ENCODE measurements at regions not wholly inside any gene's neighbourhood (a gene's known extent, or its start where the extent isn't known, plus 50 kb on each side); places are given as distances from the start of the nearest gene placed in this dataset.

DNA sequence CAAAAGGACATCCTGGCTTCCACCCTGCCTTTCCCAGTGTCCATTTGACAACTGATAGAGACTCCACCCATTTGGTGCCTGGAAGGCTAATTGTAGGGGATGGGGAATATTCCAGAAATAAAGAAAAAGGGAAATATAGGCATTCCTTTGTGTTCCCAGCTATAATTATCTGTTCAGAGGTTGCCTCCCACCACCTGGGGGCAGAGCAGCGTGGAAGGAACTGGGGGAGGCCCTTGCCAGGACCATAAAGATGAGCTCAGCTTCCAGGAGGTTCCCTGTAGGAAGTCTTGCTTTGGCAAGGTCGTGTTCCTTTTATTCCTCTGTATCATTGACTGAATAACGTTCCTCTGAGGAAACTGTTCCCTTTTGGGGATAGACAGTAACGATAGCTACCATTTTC, 214.7 kb downstream of the TFAP2C start:
- DNase-seq, result no peak
- H3K36me3 Mint-ChIP-seq (ENCODE audit: low read depth), result no peaks in the 10 kb centered on the region
- H3K9me3 Mint-ChIP-seq, result no peaks in the 10 kb centered on the region
- TF ChIP-seq, protein P1, sequence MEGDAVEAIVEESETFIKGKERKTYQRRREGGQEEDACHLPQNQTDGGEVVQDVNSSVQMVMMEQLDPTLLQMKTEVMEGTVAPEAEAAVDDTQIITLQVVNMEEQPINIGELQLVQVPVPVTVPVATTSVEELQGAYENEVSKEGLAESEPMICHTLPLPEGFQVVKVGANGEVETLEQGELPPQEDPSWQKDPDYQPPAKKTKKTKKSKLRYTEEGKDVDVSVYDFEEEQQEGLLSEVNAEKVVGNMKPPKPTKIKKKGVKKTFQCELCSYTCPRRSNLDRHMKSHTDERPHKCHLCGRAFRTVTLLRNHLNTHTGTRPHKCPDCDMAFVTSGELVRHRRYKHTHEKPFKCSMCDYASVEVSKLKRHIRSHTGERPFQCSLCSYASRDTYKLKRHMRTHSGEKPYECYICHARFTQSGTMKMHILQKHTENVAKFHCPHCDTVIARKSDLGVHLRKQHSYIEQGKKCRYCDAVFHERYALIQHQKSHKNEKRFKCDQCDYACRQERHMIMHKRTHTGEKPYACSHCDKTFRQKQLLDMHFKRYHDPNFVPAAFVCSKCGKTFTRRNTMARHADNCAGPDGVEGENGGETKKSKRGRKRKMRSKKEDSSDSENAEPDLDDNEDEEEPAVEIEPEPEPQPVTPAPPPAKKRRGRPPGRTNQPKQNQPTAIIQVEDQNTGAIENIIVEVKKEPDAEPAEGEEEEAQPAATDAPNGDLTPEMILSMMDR (IDR thresholded peaks at IDR 0.05), result peak; percentile 27
- H3K27ac Mint-ChIP-seq, result no peak overlapping the region
- peaks cover 66% of the 10 kb centered on the region for H3K4me1 Mint-ChIP-seq
- peaks cover 17% of the 10 kb centered on the region for H3K27me3 Mint-ChIP-seq (ENCODE audit: low read depth, poor library complexity)
- no peak overlapping the region for H3K4me3 Mint-ChIP-seq

DNA sequence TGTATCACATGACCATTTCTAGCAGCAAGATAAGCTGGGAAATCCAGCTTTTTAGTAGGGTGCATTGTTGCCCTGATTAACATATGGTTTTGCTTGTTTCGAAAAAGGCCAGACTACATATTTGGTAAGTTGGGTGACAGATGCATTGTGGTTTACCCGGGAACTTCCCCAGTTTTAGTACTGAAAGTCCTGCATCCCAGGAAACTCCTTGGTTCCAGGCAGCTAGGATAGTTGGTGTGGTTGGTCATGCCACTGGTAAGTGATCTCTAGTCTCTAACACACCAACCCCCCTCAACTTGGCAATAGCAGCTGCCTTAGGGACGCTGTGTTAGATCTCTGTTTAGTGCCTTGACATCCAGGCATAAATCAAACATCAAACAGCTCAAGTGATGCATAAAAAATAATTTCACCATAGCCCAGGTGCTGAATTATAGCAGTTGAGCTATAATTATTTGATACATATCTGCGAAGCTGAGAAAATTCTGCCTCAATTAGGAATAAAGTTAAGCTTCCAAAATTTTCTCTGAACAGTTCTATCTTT, 216.5 kb downstream of the TFAP2C start:
- Mint-ChIP-seq H3K4me3 (no peak overlapping the region), H3K27ac (no peak overlapping the region), H3K36me3 (ENCODE audit: low read depth) (no peaks in the 10 kb centered on the region), H3K9me3 (no peaks in the 10 kb centered on the region), H3K27me3 (ENCODE audit: low read depth, poor library complexity) (peaks cover 11% of the 10 kb centered on the region), H3K4me1 (peaks cover 61% of the 10 kb centered on the region)
- TF ChIP-seq, protein P1 (IDR thresholded peaks at IDR 0.05), result no peak
- DNase-seq, result no peak

DNA sequence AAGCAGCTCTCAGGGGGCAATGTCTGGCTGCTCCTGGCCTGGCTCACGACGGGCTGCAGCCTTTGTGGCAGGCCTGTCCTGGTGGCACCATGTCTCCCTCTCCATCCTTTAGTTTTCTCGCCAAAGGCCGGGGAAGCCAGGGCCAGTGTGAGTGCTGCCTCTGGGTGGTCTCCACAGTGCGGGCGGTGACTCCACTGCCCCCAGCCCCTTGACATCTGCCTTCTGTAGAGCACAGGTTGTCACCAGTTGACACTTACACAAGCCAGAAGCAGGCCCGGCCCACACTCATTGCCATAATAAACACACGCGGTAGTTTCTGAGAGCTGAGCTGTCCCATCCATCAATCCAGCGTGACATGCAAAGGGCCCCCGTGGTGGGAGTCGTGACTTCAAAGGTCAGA, 219.5 kb downstream of the TFAP2C start:
- H3K4me1 Mint-ChIP-seq, result peaks cover 35% of the 10 kb centered on the region
- no peaks in the 10 kb centered on the region for H3K36me3 Mint-ChIP-seq (ENCODE audit: low read depth)
- H3K4me3 Mint-ChIP-seq, result no peak overlapping the region
- H3K27me3 Mint-ChIP-seq (ENCODE audit: low read depth, poor library complexity), result peaks cover 6% of the 10 kb centered on the region
- TF ChIP-seq, protein P1 (IDR thresholded peaks at IDR 0.05), result no peak
- no peak overlapping the region for H3K27ac Mint-ChIP-seq
- DNase-seq, result no peak
- H3K9me3 Mint-ChIP-seq, result no peaks in the 10 kb centered on the region

DNA sequence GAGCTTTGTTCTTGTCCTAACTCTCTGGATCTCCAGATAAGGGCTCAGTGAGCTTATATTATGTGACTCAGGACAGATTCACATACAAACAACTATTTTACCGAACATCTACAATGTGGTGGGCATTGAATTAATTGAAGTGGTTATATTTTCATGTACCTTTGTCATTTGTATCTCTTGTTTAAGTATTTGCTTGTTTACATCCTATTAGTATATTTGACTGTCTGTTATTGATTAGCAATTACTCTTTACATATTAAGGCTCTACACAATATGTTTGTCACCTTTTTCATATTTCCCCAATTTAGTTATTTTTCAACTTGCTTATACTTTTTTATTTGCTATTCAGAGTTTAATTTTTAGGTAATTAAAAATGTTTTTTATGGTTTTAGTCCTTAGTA, 222.4 kb downstream of the TFAP2C start:
- no peak for DNase-seq
- no peaks in the 10 kb centered on the region for H3K36me3 Mint-ChIP-seq (ENCODE audit: low read depth)
- H3K27me3 Mint-ChIP-seq (ENCODE audit: low read depth, poor library complexity), result no peaks in the 10 kb centered on the region
- TF ChIP-seq, protein P1 (IDR thresholded peaks at IDR 0.05), result no peak
- peaks cover 18% of the 10 kb centered on the region for H3K4me1 Mint-ChIP-seq
- H3K27ac Mint-ChIP-seq, result no peak overlapping the region
- no peaks in the 10 kb centered on the region for H3K9me3 Mint-ChIP-seq
- H3K4me3 Mint-ChIP-seq, result no peak overlapping the region

DNA sequence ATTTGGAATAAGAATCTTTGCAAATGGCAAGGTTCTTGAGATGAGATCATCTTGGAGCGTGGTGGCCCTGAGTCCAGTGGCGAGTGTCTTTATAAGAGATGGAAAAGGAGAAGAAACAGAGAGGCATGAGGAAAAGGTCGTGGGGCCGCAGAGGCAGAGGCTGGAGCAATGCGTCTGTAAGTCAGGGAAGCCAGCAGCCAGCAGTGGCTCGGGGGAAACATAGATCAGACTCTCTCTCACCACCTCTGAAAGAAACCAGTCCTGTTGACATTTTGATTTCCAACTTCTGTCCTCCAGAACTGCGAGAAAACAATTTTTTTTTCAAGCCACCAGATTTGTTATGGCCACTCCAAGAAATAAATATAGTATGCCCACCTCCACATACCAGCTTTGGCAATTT, 226.6 kb downstream of the TFAP2C start:
- Mint-ChIP-seq H3K27me3 (ENCODE audit: low read depth, poor library complexity) (peaks cover 5% of the 10 kb centered on the region), H3K36me3 (ENCODE audit: low read depth) (no peaks in the 10 kb centered on the region), H3K9me3 (no peaks in the 10 kb centered on the region), H3K27ac (no peak overlapping the region), H3K4me1 (peaks cover 31% of the 10 kb centered on the region), H3K4me3 (no peak overlapping the region)
- TF ChIP-seq, protein P1 (IDR thresholded peaks at IDR 0.05), result no peak
- no peak for DNase-seq

DNA sequence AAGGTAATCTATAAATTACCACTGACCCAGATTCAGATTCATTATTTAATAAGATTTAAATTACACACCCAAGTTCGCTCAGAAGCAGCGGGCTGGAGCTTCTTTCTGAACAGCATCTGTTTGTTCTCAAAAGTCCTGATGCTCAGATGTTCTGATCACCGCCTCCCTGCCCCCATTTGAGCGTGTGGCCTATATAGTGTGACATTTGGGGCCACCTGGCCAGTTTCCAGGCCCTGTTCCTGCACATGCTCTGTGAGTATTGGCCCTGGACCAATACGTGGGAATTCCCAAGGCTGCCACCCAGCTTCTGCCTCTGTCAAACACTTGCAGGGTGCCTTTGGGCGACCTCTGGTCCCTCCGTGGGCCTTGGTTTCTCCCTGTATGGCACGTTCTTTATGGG, 228.8 kb downstream of the TFAP2C start:
- TF ChIP-seq, protein P1 (IDR thresholded peaks at IDR 0.05), result no peak
- Mint-ChIP-seq H3K9me3 (no peaks in the 10 kb centered on the region), H3K4me1 (peaks cover 53% of the 10 kb centered on the region), H3K27ac (no peak overlapping the region), H3K36me3 (ENCODE audit: low read depth) (no peaks in the 10 kb centered on the region), H3K4me3 (no peak overlapping the region), H3K27me3 (ENCODE audit: low read depth, poor library complexity) (peaks cover 5% of the 10 kb centered on the region)
- DNase-seq, result no peak

Measured in nephron progenitor cell (in vitro differentiated cells).